DMS114 treated with DMSO at 0.1 percent for 48 hours (cell line): ENCODE measurements at regions not wholly inside any gene's neighbourhood (a gene's known extent, or its start where the extent isn't known, plus 50 kb on each side); places are given as distances from the start of the nearest gene placed in this dataset.

ENCODE experiments used
- DNase-seq: peaks from one replicate; lab custom pipeline; 2025; ENCODE audit not compliant: unreplicated experiment; lab: John Stamatoyannopoulos, UW

DNA sequence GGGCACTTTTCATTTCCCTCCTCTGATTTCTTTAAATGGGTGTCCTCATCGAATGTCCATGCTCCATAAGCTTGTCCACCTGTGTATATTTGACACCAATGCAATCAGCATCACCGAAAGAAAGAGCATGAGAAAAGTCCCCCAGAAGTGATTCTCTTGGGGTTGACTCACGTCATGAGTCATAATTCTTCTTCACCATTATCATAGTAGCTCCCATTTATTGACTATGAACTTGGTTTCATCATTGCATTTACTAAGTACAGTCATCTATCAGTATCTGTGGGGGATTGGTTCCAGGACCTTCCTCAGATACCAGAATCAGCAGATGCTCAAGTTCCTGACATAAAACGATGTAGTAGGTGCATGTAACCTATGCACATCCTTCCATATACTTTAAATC, 372.5 kb upstream of the CFAP20DC start:
- no peak for DNase-seq

DNA sequence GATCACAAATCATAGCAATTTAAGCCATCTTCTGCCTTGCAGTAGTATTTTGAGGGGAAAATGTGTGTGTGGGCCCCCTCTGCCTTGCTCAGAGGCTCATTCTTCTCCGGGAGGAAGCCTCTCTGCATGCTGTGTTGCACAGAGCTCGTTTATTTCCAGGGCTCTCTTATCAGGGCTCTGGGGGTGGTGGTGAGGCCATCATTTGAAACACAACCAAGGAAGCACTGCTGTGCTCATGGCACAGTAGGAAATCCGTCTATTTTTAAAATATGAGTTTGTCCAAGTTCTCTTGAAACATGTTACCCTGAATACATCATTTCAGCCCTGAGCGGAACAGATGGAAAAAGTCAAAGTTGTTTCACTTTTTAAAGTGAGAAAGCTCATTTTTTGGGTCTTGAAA, 369.0 kb upstream of the CFAP20DC start:
- DNase-seq, result no peak

DNA sequence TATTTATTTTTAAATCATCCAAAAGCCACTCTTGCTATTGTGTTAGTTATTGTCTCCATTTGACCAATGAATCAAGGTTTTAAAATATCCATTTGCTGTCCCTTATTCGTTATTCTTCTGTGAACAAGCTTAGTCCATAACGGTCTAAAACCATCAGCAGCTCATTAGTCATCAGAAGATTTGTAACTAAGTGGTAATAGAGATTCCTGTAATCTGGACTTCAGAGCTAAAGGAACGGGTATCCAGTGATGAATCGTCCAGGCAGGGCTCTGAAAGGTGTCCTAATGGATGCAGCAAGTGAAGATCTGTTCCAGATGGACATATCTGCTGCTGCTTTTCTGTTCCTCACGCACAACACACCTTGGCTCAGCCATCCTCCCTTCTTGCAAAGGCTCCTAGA, 362.7 kb upstream of the CFAP20DC start:
- no peak for DNase-seq

DNA sequence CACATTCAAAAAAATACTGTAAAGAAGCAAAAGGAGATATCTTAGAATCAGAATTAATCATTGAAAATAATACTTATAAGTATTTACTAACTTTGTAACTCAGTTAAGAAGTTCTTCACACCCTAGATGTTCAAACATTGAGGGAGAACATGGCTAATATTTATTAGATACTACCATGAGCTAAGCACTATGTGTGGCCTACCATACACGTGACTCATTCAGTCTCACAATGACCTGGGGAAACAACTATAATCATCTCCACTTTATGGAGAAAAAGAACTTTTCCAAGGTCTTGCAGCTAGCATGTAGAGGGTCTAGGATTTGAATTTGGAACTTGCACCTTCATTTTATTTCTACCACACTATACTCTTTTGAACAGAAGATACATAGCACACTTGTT, 361.9 kb upstream of the CFAP20DC start:
- DNase-seq, result no peak

GRCh38 chr3:59411186-59411585, 361.4 kb upstream of the CFAP20DC start:
- no peak for DNase-seq

GRCh38 chr3:59408047-59408624, 358.3 kb upstream of the CFAP20DC start:
- no peak for DNase-seq

GRCh38 chr3:59407425-59407824, 357.6 kb upstream of the CFAP20DC start:
- DNase-seq, result no peak

GRCh38 chr3:59406943-59407342, 357.1 kb upstream of the CFAP20DC start:
- DNase-seq, result no peak

DNA sequence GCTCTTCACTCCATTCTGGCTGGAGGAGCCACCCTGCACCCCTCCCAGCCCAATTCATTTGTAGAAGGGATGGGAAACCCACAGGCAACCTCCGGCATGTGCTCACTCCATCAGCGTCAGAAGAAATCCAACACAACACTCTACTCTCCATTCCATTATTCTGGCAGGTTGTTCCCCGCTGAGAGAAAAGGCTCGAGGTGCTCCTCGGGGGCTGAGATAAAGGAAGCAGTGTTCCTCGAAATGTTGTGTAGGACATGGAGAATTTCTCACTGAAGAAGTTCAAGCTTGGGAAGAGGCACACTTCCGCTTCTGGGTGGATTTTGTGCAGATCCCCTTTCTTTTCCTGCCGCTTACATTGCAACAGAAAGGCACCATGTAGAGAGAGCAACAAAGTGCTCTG, 355.0 kb upstream of the CFAP20DC start:
- no peak for DNase-seq

DNA sequence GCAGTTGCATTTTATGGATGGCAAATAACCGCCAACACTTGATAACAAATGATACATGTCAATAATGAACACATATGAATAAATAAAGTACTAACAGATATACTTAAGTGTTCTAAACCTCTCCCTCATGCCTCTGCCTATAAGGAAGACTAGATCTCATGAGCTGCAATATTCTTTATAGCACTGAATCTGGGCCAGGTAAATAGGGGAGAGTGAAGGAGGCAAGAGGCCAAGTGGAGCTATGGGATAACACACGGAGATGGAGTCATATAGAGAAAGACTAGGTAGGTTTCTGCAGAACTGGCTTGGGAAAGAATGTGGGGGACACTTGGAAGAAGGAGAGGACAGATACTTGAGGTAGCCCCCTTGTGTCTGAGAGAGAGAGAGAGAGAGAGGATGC, 354.2 kb upstream of the CFAP20DC start:
- DNase-seq, result no peak

GRCh38 chr3:59401924-59402323, 352.1 kb upstream of the CFAP20DC start:
- DNase-seq, result no peak

DNA sequence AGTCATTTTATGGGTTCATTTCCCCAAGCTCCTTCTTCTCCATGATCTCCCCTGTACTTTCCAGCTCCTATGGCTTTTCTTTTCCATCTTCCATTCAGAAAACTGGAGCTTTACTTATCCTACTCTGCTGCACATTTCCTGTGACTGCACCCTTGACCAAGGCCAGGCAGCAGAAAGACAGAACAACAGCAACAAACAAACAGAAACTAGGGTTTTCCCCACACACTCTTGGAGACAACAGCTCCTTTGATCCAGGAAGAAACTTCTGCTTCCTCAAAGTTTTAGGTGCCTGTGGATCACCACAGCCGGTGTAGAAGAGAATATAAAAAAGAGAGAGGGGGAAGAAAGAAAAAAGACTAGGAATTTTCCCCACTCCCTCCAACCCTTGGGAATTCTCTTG, 342.3 kb upstream of the CFAP20DC start:
- DNase-seq, result no peak

DNA sequence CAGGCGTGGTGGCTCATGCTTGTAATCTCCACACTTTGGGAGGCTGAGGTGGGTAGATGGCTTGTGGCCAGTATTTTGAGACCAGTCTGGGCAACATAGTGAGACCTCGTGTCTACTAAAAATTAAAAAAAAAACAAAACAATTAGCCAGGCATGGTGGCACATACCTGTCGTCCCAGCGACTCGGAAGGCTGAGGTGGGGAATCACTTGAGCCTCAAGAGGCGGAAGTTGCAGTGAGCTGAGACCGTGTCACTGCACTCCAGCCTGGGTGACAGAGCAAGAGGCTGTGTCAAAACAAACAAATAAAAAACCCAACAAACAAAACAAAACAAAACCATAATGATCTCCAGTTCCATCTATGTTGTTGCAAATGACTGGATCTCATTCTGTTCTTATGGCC, 341.3 kb upstream of the CFAP20DC start:
- no peak for DNase-seq

DNA sequence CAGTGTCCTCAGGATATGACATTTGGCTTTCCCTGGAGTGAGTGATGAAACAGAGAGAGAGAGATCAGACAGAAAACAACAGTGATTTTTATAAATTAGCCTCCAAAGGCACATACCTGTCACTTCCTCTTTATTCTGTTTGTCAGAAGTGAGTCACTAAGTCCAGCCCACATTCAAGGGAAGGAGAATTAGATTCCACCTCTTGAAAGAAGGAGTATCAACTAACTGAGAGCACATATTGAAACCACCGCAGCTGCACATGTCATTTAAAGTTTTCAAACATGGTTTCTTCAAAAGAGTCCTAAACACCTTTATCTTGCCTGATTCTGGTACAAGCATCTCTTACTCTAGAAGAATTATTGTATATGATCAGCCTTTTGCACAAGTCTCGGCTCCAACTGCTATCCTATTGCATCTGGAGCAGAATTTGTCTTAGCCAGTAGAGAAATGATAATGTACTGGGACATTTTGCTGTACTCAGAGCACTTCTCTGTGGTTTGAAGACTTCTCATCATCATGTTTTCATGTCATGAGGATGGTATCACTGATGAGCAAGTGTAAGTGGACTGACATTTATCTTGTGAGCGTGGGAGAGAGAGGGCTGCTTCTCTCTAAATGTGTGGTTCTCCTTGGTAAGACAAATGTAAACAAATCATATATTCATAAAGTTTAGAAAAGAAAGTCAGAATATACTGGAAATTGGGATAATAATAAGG, 338.9 kb upstream of the CFAP20DC start:
- DNase-seq, result no peak

- DNase-seq, result no peak
These were observed 336.3 kb upstream of the CFAP20DC start for GRCh38 chr3:59386165-59386564.

- DNase-seq, result no peak
These were observed 335.7 kb upstream of the CFAP20DC start for GRCh38 chr3:59385547-59385946.

GRCh38 chr3:59381282-59381681, 331.5 kb upstream of the CFAP20DC start:
- no peak for DNase-seq

GRCh38 chr3:59380146-59380545, 330.3 kb upstream of the CFAP20DC start:
- DNase-seq, result no peak

GRCh38 chr3:59374818-59375211, 325.0 kb upstream of the CFAP20DC start:
- DNase-seq, result no peak

DNA sequence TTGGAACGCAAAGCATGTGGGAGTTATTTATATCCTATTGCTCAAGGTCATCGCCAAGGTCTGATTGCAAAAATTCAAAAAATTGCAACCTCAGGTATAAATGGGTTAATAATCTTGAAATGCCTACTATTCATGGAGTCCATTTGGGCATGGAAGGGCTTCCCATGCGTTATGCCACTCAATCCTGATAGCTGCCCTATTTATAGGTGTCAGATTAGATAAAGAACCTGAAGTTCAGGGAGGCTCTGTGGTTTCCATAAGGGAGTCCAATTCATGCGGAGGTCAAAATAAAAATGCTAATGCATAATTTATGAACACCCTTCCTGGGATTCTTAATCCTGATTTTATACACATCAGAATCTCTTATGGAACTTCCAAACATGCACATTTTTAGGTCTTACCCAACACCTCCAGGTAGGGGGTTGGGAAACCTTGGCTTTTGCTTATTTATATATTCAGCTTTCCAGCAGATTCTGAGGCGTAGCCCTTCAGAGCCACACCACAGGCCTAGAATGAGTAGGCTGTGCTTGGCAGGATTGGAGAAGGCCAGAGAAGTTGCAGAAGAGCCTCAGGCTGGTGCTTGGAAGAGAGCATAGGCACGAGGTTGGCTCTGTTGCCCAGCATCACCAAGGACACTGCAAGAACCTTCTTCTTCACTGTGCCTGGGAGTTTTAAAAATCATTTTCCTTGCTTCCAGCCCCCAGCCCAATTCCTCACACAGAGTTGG, 324.4 kb upstream of the CFAP20DC start:
- no peak for DNase-seq

DNA sequence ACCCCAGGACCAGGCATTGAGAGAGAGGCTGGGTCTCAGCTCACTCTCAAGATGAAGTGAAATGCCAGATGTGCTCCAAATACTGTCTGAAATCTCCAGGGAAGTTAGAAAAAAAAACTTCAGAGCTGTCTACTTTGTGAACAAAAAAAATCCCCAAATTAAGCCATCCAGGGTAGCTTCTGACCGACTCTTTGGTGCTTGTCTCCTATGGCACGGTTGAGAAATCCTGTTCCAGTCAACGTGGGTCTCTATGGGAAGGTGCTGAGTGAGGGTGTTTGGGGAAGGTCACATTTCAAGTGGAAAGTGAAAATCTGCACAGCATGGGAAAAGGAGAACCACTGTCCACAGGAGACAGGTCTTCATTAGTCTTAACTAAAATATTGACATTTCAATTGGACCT, 322.5 kb upstream of the CFAP20DC start:
- DNase-seq, result no peak

DNA sequence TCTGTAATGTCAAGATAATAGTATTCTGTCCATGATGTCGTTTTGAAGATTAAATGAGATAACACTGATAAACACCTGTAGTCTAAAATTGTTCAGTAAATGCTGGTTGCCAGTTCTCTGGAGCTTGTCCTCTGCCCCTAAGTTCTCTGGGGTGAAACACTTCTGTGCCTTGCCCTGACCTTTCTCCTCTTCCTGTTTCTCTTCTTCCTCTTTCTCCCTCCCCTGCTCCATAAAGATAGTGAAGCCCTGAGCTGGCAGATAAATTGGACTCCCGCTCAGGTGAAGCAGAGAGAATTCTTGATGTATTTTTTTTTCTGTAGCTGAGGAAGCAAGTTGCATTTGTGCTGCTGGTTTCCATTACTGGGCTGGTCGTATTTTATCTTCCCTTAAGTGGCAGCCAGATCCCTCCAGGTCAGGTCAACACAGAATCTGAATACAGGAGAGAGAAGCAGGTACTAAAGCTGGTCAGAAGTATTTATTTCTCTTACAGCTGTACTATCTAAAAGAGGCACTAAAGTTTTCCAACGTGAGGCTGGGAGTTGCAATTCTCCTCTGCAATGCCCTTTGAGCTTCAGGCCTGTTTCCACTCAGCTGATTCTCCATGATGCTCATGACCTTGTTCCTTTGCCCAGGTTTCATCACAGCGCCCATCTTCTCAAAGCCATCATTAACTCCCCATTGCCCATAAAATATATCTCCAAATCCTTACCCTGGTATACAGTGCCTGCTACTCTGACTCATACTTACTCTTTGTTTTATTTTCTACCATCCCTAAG, 319.3 kb upstream of the CFAP20DC start:
- DNase-seq, result no peak
